Ishikawa (cell line): ENCODE measurements at regions not wholly inside any gene's neighbourhood (a gene's known extent, or its start where the extent isn't known, plus 50 kb on each side); places are given as distances from the start of the nearest gene placed in this dataset.

Experiments used
- CEBPB ChIP-seq: IDR thresholded peaks from 2 replicates; pipeline ENCODE4 v1.6.1; 2012
- RAD21 ChIP-seq: IDR thresholded peaks from 2 replicates; pipeline ENCODE4 v1.6.1; 2012; ENCODE audit warnings: low read depth
- TAF1 ChIP-seq: IDR thresholded peaks from 2 replicates; pipeline ENCODE4 v1.6.1; 2012; ENCODE audit warnings: low read depth, mild to moderate bottlenecking
- YY1 ChIP-seq: IDR thresholded peaks from 2 replicates; pipeline ENCODE4 v1.6.1; 2012; ENCODE audit warnings: low read depth

DNA sequence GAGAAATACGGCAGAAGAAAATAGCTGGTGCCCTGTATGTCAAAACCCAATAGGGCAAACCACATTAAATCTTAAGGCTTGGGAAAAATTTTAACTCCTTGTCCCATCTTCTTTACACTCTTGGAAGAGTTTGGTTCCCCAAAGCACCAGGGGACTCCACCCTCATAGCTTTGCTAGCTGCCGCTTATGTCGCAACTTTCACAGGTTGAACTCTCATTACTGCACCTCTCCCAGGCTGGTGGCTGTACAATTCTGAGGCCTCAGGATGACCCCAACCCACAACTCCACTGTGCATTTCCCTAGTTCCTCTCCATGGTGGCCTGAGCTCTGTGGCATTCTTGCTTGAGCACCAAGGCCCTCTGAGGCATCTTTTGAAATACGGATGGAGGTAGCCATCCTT, 1478.8 kb downstream of the FAM133A start:
- no peak for TF ChIP-seq CEBPB
- no peak for TF ChIP-seq RAD21
- no peak for TF ChIP-seq TAF1
- no peak for TF ChIP-seq YY1
